ENCODE measurements at regions not wholly inside any gene's neighbourhood (a gene's known extent, or its start where the extent isn't known, plus 50 kb on each side); places are given as distances from the start of the nearest gene placed in this dataset.

DNA sequence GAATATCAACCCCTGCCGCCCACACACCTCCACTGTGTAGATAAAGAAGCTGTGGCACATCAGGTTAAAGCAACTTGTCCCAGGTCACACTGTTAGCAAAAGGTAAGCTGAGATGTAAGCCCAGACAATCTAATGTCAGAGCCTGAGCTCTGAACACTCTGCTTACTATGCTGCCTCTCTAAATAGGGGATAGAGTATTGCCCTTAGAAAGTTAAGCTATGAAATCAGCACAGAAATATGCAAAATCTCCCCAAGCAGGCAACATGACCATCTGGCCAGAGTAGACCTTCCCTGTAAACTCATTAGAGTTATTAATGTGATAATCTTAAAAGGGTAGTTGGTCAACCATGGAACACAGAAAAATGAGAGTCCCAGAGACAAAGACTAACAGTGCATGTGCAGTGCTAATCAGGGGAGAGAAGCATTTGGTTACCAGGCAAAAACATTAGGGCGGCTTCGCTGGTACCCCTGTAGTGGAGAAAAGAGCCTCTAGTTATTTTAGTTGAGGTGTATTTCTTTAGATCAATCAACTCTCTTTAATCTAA is 171.0 kb downstream of the BTG1 start:
- no peak for DNase-seq (ENCODE audit: low read depth in 1 of 2, low spot score in 1 of 2)

DNA sequence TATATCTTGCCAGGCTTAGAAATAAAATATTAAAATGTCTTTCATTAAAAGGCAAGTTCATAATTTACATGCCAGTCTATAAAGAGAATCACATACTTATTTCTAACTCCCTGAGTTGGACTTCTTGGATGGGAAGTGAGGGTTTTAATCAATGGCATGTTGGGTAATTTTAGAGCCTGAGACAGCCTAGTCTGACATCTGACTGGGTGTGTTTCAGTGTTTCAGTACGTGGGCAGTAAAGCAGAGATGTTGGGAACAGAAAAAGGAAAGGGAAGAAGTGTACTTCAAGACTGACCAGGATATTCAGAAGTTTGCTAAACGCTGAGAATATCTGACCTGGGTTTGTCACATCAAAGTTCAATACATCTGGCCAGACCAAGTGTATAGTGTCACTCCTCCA is 171.8 kb downstream of the BTG1 start:
- DNase-seq (ENCODE audit: low read depth in 1 of 2, low spot score in 1 of 2) = no peak

DNA sequence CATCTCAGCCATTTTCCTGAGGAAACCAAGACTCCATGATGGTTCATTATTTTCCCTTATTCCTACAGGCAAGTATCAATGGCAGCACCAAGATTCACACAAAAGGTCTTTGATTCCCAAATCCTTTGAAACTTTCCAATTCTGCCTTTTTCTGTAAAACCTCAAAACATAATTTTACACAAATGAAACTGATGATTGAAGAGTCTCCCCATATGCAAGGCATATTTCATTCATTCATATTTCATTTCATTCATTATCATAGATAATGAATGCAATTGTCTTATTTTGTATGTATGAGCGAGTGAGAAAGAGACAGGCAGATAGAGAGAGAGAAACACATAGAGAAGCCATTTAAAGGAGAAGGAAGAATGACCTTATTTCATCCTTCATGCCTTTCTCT is 172.8 kb downstream of the BTG1 start:
- no peak for DNase-seq (ENCODE audit: low read depth in 1 of 2, low spot score in 1 of 2)

DNA sequence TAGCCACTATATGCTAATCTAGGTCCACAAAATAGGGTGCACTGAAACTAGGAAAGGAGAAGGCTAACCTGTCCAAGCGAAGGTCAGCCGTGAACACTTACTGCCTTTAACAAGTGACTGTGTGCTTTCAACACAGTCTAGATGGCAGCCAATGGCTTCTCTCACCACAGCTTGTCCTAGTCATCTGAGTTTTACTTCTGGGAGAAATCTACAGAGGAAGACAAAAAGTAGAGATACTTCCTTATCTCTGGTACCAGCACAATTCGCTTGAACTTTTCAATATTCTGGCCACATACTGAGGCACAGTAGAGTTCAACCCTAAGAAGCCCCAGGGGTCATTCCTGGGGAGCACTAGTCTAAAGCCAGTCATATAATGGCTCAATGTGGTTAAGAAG is 176.9 kb downstream of the BTG1 start:
- DNase-seq (ENCODE audit: low read depth in 1 of 2, low spot score in 1 of 2) = no peak

DNA sequence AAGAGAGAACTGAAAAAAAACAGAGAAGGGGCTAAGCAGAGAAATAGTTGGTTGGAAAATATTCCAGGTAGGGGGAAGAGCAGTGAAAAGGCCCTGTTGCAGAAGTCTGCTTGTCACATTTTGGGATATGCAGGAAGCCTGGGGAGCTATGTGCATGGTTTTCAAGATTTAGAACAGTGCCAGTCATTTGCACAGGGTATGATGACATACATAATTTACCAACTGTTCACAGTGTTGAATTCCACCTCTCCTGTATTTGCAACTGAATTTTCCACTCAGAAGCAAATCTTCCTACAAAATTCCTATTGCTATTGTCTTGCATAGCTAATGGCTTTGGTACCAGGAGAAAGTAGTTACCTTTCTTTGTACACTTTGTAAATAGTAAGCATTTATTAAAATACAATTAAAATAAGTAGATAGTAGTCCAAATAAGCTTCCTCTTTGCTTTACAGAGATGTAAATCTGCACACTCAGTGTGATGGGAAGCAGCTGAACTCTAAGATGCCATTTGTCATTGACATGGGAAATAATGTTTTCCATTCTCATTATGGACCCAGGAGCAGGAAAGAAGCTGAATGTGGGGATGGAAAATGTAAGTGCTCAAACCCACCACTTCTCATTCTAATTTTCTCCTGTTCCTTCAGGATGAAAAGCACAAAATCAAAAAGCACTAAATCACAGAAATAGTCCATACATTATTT is 177.4 kb downstream of the BTG1 start:
- no peak for DNase-seq (ENCODE audit: low read depth in 1 of 2, low spot score in 1 of 2)

DNA sequence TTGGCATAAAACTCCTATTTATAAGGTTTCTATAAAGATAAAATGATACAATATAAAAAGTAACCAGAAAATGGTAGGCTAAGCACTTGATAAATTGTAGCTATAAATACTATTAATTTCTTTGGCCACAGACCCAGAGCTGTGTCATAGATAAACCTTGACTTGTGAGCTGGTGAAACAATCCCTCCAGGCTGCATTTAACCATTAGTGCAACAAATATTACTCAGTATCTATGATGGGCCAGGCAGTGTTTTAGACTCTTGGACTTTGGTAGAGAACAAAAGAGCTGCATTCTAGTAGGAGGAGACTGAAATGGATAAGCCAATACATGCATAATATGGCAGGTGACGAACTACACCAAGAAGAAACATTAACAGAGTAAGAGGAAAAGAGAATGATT is 178.1 kb downstream of the BTG1 start:
- no peak for DNase-seq (ENCODE audit: low read depth in 1 of 2, low spot score in 1 of 2)

DNA sequence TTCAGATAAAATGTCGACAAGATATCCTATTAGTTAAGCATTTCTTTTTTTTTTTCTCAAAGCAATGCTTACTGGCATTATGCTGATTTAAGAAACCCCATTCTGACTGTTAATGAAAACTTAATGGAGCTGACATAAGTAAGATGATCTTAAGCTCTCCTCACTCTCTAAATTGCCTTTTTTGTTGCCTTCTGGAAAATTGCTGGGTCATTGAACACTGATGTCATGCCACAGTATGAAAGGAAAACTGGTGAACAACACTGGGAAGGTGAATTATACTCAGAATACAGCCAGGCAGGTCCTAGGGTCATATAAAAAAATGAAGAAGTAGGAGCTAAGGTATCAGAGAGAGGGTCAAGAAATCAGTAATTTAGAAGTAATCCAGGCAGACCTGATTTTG is 179.9 kb downstream of the BTG1 start:
- DNase-seq (ENCODE audit: low read depth in 1 of 2, low spot score in 1 of 2) = no peak

DNA sequence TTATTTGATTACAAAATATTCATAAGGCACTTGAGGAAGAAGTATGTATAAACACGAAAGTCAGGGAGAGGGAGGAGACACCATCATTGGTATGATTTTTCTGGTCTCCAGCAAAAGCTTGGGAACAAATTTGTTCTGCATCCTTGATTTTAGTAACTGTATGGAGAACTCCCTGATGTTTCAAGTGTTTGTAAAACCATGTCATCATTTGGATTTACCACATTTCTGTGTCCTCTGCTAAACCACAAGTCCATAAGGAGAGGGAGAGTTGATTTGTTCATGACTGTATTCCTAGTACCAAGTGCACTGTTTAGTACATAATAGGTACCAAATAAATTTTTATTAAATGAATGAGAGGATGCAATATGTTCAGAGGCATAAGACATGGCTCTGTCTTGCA is 181.1 kb downstream of the BTG1 start:
- no peak for DNase-seq (ENCODE audit: low read depth in 1 of 2, low spot score in 1 of 2)

DNA sequence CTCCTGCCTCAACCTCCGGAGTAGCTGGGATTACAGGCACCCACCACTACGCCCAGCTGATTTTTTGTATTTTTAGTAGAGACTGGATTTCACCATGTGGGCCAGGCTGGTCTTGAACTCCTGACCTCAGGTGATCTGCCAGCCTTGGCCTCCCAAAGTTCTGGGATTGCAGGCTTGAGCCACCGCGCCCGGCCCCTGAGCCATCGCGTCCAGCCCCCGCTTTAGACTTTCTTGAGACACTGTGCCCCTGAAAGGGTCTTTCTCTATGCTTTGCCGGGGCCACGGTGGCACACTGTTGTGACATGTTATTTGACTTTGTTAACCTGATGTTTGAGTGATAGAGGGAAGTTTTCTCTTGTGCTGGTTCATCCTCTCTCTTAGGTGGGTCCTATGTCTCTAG is 186.4 kb downstream of the BTG1 start:
- no peak for DNase-seq (ENCODE audit: low read depth in 1 of 2, low spot score in 1 of 2)

DNA sequence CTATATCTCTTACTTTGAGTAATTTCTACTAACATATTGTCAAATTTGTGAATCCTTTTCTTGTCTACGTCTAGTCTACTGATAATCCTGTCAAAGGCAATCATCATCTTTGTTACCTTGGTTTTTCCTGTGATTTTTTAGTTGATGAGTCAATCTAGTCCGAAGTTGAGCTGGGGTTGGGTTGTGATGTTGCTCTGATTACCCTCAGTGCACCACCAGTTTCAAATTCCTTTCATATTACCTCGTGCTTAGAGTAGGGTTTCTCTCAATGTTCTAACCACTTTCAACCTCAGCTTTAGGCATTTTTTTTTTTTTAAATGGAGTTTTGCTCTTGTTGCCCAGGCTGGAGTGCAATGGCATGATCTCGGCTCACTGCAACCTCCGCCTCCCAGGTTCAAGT is 186.8 kb downstream of the BTG1 start:
- DNase-seq (ENCODE audit: low read depth in 1 of 2, low spot score in 1 of 2) = no peak

DNA sequence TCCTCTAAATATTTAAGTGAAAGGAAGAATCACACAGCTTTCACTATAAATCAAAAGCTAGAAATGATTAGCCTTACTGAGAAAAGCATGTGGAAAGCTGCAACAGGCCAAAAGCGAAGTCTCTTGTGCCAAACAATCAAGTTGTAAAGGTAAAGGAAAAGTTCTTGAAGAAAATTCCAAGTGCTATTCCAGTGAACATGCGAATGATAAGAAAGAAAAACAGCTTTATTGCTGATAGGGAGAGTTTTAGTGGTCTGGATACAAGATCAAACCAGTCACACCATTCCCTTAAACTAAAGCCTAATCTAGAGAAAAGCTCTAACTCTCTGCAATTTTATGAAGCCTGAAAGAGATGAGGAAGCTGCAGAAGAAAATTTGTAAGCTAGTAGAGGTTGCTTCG is 190.9 kb downstream of the BTG1 start:
- no peak for DNase-seq (ENCODE audit: low read depth in 1 of 2, low spot score in 1 of 2)

DNA sequence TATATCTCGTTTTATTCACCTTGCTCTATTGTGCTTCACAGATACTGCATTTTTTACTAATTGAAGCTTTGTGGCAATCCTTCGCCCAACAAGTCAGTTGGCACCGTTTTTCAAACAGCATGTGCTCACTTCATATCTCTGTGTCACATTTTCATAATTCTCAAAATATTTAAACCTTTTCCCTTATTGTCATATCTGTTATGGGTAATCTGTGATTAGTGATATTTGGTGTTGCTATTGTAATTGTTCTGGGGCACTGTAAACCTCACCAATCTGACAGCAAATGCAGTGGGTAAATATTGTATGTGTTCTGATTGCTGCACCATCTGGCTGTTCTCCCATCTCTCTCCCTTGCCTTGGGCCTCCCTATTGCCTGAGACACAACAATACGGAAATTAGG is 191.3 kb downstream of the BTG1 start:
- DNase-seq (ENCODE audit: low read depth in 1 of 2, low spot score in 1 of 2) = no peak

DNA sequence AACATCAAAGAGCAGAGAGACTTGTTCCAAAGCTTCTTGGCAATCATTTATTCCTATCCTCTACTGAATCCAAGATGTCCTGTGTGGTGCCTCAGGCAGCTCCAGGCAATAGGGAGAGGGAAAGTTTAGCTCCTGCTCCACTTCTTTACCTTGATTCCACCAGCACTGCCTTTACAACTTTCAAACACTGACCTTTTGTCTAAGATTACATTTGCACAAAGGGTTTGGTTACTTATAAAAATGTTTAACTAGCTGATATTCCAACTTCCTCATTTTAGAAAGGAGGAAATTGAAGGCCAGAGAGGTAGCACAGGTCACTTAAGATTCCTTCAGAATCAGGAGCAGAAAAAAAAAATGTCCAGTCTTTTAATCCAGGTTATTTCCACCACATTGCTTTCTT is 192.7 kb downstream of the BTG1 start:
- no peak for DNase-seq (ENCODE audit: low read depth in 1 of 2, low spot score in 1 of 2)

DNA sequence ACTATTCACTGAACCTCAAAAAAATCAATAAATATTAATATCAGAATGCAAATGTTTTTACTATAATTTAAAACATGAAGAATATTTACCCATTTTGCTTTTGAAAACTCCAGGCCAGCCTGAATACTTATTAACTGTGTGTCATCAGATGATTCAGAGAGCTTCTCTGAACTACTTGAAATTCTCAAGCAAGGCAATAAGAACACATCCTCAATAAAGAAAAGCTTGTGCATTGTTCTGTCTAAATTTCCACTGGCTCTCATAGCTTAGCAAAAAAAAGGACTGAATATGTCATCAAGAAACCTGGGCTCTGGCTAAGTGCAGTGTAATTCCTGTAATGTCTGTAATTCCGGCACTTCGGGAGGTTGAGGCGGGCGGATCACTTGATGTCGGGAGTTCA is 194.1 kb downstream of the BTG1 start:
- DNase-seq (ENCODE audit: low read depth in 1 of 2, low spot score in 1 of 2) = no peak

DNA sequence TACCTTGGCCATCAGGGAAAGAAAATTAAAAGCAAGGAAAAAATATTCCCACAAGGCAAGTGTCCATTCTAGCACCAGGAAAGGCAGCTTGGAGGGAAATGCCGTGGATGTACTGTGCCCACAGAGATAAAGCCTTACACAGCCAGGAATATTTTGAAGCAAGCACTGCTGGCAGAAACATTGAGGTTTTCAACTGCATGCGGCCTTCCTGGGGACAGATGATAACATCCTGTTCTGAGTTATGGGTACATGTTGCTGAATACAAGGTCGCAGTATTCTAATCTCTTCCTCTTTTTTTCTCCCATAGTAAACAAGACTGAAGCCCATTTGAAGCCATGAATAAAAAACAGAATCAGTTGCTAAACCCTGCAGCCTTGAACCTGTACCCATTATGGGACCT is 197.1 kb downstream of the BTG1 start:
- no peak for DNase-seq (ENCODE audit: low read depth in 1 of 2, low spot score in 1 of 2)

DNA sequence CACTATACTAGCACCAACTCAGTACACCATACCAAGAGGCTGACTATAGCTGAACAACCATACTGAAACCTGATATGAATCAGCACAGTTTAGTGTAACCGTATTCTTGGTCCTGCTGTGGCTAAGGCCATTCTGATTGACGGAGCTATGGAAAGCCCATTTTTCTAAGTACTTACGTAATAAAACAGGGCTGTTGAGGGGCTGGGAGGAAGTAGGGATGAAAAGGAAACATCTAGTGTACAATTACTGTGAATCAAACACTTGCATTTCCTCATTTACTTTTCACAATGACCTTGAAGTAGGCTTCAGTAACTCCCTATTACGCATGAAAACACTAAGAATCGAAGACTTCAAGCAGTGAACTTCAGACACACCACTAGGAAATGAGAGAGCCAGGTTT is 198.2 kb downstream of the BTG1 start:
- DNase-seq (ENCODE audit: low read depth in 1 of 2, low spot score in 1 of 2) = no peak

DNA sequence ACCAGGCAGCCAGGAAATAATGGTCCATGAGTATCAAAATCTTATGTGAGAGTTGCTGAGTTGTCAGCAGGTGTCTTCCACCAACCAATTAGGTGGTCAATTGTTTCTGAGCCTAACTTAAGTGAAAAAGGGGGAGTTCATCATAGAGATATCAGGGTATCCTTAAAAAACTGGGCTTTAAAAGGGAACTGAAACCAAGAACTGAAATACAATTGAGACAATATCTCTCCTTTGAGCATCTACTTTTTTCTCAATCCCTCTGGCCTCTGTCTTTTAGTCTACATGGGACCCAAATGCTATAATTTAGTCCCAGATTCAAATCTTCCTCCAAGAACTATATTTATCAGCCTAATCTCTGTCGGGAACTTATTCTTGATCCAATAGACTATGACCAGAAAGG is 201.0 kb downstream of the BTG1 start:
- no peak for DNase-seq (ENCODE audit: low read depth in 1 of 2, low spot score in 1 of 2)

DNA sequence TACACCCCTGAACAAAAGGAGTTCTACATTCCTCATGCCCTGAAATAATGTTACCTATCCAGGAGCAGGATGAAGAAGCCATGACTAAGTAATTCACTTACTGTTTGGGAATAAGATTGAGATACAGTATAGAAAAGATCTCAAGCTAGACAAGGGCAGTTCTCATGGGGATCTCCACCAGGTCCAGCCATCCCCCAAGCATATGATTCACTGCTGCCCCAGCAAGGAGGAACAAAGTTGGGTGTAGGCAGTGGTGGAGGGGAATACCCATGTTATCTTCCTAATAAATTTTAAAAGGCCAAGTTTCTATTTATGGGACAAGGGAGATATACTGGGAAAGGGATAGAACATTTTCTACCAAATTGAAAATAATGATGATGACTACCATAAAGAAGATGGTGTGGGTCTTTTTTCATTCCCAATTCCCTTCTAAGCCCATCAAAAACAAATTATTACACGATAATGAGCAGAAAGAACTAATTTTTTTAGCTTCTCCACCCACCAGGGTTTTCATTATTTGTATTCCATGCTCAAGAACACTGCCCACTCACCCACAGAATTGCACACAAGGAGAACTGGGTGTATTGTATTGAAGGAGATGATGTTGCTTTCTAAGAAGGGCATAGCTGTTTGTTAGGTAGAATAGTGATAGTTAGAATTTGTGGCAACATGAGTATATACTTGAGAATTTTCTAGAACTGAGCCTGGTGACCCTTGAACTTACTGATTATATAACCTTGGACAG is 204.6 kb downstream of the BTG1 start:
- no peak for DNase-seq (ENCODE audit: low read depth in 1 of 2, low spot score in 1 of 2)

DNA sequence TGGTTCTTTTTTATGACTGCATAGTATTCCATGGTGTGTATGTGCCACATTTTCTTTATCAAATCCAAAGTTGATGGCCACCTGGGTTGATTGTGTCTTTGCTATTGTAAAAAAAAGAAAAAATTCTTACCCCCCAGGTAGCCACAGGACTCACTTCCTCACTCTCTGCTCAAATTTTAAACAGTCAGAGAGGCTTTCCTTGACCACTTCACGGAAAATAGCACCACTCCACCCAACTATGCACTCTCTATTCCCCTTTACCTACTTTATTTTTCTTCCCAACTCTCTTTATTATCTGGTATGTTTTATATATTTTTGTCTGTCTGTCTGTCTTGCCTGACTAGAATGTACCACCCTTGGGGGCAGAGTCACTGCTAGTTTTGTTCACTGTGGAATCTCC is 205.3 kb downstream of the BTG1 start:
- no peak for DNase-seq (ENCODE audit: low read depth in 1 of 2, low spot score in 1 of 2)

DNA sequence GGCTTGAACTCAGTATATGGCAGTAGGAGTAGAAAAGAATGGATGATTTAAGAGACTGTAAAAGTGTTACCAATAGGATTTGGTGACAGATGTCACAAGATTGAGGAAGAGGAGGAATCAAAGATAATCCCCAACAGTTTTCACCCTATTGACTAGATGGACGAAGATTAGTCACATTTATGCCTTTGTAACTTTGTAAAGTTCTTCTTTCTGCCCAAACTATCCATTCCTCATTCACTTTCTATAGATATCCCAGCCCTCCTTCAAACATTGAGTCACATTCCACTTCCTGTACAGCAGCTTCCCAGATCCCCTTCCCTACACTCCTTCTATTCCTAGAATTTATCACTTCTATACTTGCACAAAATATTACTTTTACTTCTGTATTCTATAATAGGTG is 207.9 kb downstream of the BTG1 start:
- no peak for DNase-seq (ENCODE audit: low read depth in 1 of 2, low spot score in 1 of 2)

DNA sequence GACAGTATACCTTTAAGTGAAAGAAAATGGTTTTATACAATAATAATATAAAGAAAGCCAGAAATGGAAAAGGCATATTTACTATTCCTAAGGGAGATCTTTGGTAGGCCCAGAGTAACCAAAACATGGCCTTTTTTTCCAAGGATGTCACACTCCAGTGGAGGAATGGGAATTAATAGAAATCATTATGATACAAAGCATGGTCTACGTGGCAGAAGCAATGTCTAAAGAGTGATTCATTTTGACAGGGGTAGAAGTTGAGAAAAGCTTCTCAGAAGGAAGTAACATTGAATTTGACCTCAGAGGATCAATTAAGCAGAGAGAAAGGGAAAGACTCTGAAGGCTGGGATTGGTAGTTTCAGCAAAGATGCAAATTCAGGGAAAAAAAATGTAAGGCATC is 208.6 kb downstream of the BTG1 start:
- DNase-seq (ENCODE audit: low read depth in 1 of 2, low spot score in 1 of 2) = no peak

DNA sequence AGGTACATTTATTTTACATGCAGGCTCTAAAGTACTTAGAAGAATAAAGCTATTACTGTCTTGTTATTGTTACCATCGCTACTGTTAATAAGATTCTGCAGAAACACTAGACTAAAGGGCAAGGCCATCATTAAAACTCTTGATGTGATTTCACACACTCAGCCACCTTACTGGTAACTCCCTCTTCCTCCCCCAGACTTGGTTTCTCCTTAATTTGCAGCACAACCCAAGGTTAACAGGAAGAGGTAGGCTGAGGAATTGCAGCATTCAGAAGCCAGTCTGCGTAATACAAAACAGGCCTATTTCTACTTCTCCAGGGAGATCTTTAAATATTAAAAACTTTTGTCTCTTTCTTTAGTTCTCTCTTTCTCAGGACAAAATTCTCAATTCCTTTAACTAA is 210.3 kb downstream of the BTG1 start:
- DNase-seq (ENCODE audit: low read depth in 1 of 2, low spot score in 1 of 2) = no peak

DNA sequence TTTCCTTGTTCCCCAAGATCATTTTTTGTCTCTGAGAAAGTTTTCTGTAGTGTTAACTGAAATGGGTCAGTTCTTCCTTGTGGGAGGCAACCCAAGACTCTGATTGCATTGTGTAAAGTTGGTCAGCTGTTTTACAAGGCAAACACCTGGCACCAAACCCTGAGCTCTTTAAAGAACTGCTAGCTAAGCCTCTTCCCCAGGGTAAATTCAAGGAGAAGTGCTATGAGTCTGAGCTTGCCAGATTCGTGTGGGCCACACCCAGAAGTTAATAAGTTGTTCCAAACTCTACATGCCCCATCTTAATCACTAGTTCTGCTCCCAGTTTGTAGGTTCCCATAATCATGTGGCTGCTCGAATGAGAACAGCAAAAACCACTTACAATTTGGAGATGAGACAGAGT is 214.5 kb downstream of the BTG1 start:
- no peak for DNase-seq (ENCODE audit: low read depth in 1 of 2, low spot score in 1 of 2)

Measured in activated CD4-positive, alpha-beta T cell treated with anti-CD3 and anti-CD28 coated beads, Interleukin-2, amount 50 U/mL, for 24 hours (primary cell).